Neural progenitor cell (in vitro differentiated cells): ENCODE measurements at regions not wholly inside any gene's neighbourhood (a gene's known extent, or its start where the extent isn't known, plus 50 kb on each side); places are given as distances from the start of the nearest gene placed in this dataset.

ENCODE experiments used
- DNase-seq: peaks from one replicate; pipeline ENCODE4 v3.0.0-alpha.2; 2016; ENCODE audit warnings: low spot score
- H2AFZ ChIP-seq: fragments of 200-600 bp; sonication (generic); replicated peaks from 2 replicates; pipeline ENCODE4 v1.6.1; 2016; ENCODE audit warnings: antibody characterized with exemption
- H3F3A ChIP-seq: fragments of 200-600 bp; sonication (generic); 2 replicates; pipeline ENCODE4 v1.6.1; 2016; ENCODE audit warnings: antibody characterized with exemption, low read depth
- H3K27ac ChIP-seq: fragments of 200-600 bp; sonication (generic); 2 replicates; pipeline ENCODE4 v1.5.1; 2016; ENCODE audit warnings: mild to moderate bottlenecking
- H3K27me3 ChIP-seq: fragments of 200-600 bp; sonication (generic); 2 replicates; pipeline ENCODE4 v1.6.1; 2016; ENCODE audit warnings: mild to moderate bottlenecking, moderate library complexity
- H3K36me3 ChIP-seq: fragments of 200-600 bp; sonication (generic); 2 replicates; pipeline ENCODE4 v1.5.1; 2016
- H3K4me1 ChIP-seq: fragments of 200-600 bp; sonication (generic); 2 replicates; pipeline ENCODE4 v1.6.1; 2016; ENCODE audit warnings: mixed run types
- H3K4me2 ChIP-seq: fragments of 200-600 bp; sonication (generic); 2 replicates; pipeline ENCODE4 v1.6.1; 2016
- H3K4me3 ChIP-seq: fragments of 200-600 bp; sonication (generic); 2 replicates; pipeline ENCODE4 v1.5.1; 2016
- H3K79me2 ChIP-seq: fragments of 200-600 bp; sonication (generic); 2 replicates; pipeline ENCODE4 v1.6.1; 2016; ENCODE audit warnings: low read depth
- H3K9ac ChIP-seq: fragments of 200-600 bp; sonication (generic); 2 replicates; pipeline ENCODE4 v1.6.1; 2016
- H3K9me3 ChIP-seq: fragments of 200-600 bp; sonication (generic); 2 replicates; pipeline ENCODE4 v1.5.1; 2016; ENCODE audit warnings: low read depth
- H4K20me1 ChIP-seq: fragments of 200-600 bp; sonication (generic); 2 replicates; pipeline ENCODE4 v1.6.1; 2016; ENCODE audit warnings: low read depth
- H3K27ac Mint-ChIP-seq: 3 replicates; pipeline ENCODE4 v1.8.0; 2021; ENCODE audit warnings: mixed read lengths
- H3K27me3 Mint-ChIP-seq: 2 replicates; pipeline ENCODE4 v1.8.0; 2022; ENCODE audit warnings: low read depth, mild to moderate bottlenecking, inconsistent platforms, moderate library complexity, mixed read lengths; ENCODE audit not compliant: insufficient read depth
- H3K36me3 Mint-ChIP-seq: 3 replicates; pipeline ENCODE4 v1.8.0; 2021; ENCODE audit warnings: mixed read lengths
- H3K4me1 Mint-ChIP-seq: 3 replicates; pipeline ENCODE4 v1.8.0; 2021; ENCODE audit warnings: mixed read lengths
- H3K4me3 Mint-ChIP-seq: 3 replicates; pipeline ENCODE4 v1.8.0; 2021; ENCODE audit warnings: mild to moderate bottlenecking, moderate library complexity, mixed read lengths
- H3K9me3 Mint-ChIP-seq: 3 replicates; pipeline ENCODE4 v1.8.0; 2020; ENCODE audit warnings: mixed read lengths
- CTCF ChIP-seq: fragments of 200-600 bp; sonication (generic); IDR thresholded peaks from 2 replicates; pipeline ENCODE4 v1.5.1; 2017; ENCODE audit warnings: antibody characterized with exemption, mild to moderate bottlenecking
- EZH2 ChIP-seq: fragments of 200-600 bp; sonication (generic); IDR thresholded peaks from 2 replicates; pipeline ENCODE4 v1.6.1; 2017; ENCODE audit warnings: antibody characterized with exemption, mild to moderate bottlenecking, moderate library complexity
- EZH2phosphoT487 ChIP-seq: fragments of 200-600 bp; sonication (generic); IDR thresholded peaks from 2 replicates; pipeline ENCODE4 v1.6.1; 2017; ENCODE audit warnings: antibody characterized with exemption

GRCh38 chr6:43917878-43918382 is 147.9 kb downstream of the VEGFA start:
- H3K27ac Mint-ChIP-seq, result no peak overlapping the region
- H3K79me2 ChIP-seq, result no peaks in the 10 kb centered on the region
- H4K20me1 ChIP-seq, result no peaks in the 10 kb centered on the region
- no peak overlapping the region for H3K4me3 Mint-ChIP-seq
- H3F3A ChIP-seq, result no peaks in the 10 kb centered on the region
- peaks cover 29% of the 10 kb centered on the region for H3K4me1 Mint-ChIP-seq
- H3K4me2 ChIP-seq, result no peak overlapping the region
- H3K27me3 ChIP-seq, result no peaks in the 10 kb centered on the region
- peaks cover 4% of the 10 kb centered on the region for H3K27me3 Mint-ChIP-seq
- no peak overlapping the region for H3K27ac ChIP-seq
- TF ChIP-seq EZH2phosphoT487 (no peak), CTCF (no peak), EZH2 (no peak)
- no peaks in the 10 kb centered on the region for H3K36me3 Mint-ChIP-seq
- H2AFZ ChIP-seq, result no peak overlapping the region
- no peaks in the 10 kb centered on the region for H3K9me3 ChIP-seq
- H3K9ac ChIP-seq, result no peak overlapping the region
- H3K4me1 ChIP-seq, result peaks cover 26% of the 10 kb centered on the region
- H3K4me3 ChIP-seq, result no peak overlapping the region
- no peaks in the 10 kb centered on the region for H3K36me3 ChIP-seq
- no peak for DNase-seq
- H3K9me3 Mint-ChIP-seq, result no peaks in the 10 kb centered on the region

GRCh38 chr6:43916924-43917877 is 147.2 kb downstream of the VEGFA start:
- no peak overlapping the region for H2AFZ ChIP-seq
- H3K79me2 ChIP-seq, result no peaks in the 10 kb centered on the region
- H3K27me3 Mint-ChIP-seq, result peaks cover 4% of the 10 kb centered on the region
- H3K36me3 ChIP-seq, result no peaks in the 10 kb centered on the region
- H3K27ac ChIP-seq, result no peak overlapping the region
- H3K27me3 ChIP-seq, result no peaks in the 10 kb centered on the region
- H3K9me3 Mint-ChIP-seq, result no peaks in the 10 kb centered on the region
- no peak for TF ChIP-seq CTCF
- no peak for TF ChIP-seq EZH2
- TF ChIP-seq EZH2phosphoT487, result no peak
- H3K4me1 Mint-ChIP-seq, result peaks cover 29% of the 10 kb centered on the region
- H3K9me3 ChIP-seq, result no peaks in the 10 kb centered on the region
- no peak overlapping the region for H3K4me3 Mint-ChIP-seq
- no peaks in the 10 kb centered on the region for H4K20me1 ChIP-seq
- H3K27ac Mint-ChIP-seq, result no peak overlapping the region
- no peaks in the 10 kb centered on the region for H3K36me3 Mint-ChIP-seq
- H3K9ac ChIP-seq, result no peak overlapping the region
- no peak overlapping the region for H3K4me2 ChIP-seq
- no peak for DNase-seq
- H3K4me3 ChIP-seq, result no peak overlapping the region
- H3K4me1 ChIP-seq, result peaks cover 26% of the 10 kb centered on the region
- no peaks in the 10 kb centered on the region for H3F3A ChIP-seq

- Histone ChIP-seq H4K20me1 (no peaks in the 10 kb centered on the region), H3K9ac (no peak overlapping the region), H3K36me3 (no peaks in the 10 kb centered on the region), H3K9me3 (no peaks in the 10 kb centered on the region), H3K4me3 (no peak overlapping the region), H3K4me2 (no peak overlapping the region), H3K4me1 (peaks cover 31% of the 10 kb centered on the region), H3F3A (no peaks in the 10 kb centered on the region), H3K27me3 (no peaks in the 10 kb centered on the region), H2AFZ (no peak overlapping the region), H3K27ac (no peak overlapping the region), H3K79me2 (no peaks in the 10 kb centered on the region)
- Mint-ChIP-seq H3K27me3 (peaks cover 10% of the 10 kb centered on the region), H3K4me1 (peaks cover 36% of the 10 kb centered on the region), H3K9me3 (no peaks in the 10 kb centered on the region), H3K27ac (no peak overlapping the region), H3K36me3 (no peaks in the 10 kb centered on the region), H3K4me3 (no peak overlapping the region)
- no peak for DNase-seq
- TF ChIP-seq EZH2phosphoT487 (no peak), CTCF (no peak), EZH2 (no peak)
Observed at GRCh38 chr6:43915986-43916923, 146.2 kb downstream of the VEGFA start.
